HG02678 (cell line): ENCODE measurements at regions not wholly inside any gene's neighbourhood (a gene's known extent, or its start where the extent isn't known, plus 50 kb on each side); places are given as distances from the start of the nearest gene placed in this dataset.

ENCODE experiments used
- ATAC-seq: cut with Tn5 transposase; IDR thresholded peaks from one replicate; pipeline ENCODE4 v1.9.1; 2021; ENCODE audit warnings: mild to moderate bottlenecking, moderate library complexity; ENCODE audit not compliant: unreplicated experiment

DNA sequence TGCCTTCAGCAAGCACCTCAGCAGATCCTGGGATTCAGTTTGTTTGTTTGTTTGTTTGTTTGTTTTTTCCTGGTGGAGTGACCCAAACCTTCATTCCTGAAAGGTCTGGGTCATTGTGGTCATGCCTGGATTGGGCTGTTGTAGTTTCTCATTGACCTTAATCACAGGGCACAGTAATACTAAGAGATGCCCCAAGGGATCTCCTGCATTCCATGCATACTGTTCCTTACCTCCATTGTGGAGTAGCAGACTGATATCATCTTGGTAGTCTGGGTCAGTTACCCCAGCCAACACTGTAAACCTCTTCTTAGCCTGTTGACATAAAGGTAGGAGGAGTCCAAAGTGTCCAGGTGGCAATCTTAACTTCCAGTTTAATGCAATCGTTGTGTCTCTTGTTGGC lies 1466.7 kb upstream of the CDH9 start:
- ATAC-seq = no peak

DNA sequence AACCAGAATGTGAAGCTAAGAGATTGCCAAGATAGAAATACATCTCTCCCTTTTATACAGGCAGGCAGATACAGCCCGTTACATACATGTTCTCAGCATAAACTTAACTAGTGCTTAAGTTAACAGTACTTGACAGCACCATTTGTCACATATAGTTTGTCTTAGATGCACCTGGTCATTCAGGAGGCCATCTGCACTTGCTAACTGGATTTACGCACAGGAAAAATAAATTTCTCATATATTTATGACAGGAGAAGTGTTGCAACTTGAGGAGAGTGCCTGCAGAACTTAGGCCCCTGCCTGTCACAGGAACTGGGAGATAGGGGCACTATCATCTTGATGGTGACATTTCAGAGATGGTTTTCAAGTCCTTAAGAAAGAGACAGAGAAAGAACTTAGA lies 1462.1 kb upstream of the CDH9 start:
- no peak for ATAC-seq

DNA sequence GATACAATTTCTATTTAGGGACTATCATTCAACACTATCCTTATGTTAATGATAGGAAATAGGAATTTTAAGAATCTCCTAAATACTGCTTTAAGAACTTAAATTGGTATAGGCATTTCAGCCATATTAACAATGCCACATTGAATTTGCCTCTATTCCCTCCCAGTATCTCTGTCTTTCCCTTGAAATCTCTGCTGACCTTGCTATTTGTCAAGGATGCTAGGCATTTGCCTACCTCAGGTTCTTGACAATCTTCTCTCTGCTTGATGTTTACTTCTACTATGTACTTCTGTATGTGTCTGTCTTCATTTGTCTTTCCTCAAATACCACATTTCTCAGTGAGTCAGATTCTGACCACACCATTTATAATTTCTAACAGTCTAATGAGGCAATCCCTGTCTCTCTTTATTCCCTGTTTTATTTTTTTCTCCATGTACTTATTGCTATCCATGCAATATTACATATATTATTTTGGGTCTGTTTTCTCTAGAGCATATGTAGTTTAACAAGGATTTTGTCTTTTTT lies 1461.4 kb upstream of the CDH9 start:
- ATAC-seq = no peak

DNA sequence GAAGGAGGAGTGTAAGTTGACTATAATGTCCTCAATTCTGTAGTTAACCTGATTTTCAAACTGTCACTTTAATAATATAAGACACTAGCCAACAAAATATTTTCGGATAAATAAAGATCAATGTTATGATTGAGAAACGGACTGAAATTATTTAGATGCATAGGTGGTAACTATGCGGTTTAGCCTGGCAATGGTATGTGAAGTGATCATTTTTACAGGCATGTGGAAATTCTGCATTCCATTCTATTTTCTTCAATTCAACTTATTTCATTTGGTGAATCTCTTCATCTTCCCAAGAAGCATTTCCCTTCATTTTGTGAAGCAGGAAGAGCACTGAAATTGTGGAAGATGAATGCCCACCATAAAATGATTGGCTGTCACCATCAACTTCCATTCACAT lies 1457.5 kb upstream of the CDH9 start:
- no peak for ATAC-seq

DNA sequence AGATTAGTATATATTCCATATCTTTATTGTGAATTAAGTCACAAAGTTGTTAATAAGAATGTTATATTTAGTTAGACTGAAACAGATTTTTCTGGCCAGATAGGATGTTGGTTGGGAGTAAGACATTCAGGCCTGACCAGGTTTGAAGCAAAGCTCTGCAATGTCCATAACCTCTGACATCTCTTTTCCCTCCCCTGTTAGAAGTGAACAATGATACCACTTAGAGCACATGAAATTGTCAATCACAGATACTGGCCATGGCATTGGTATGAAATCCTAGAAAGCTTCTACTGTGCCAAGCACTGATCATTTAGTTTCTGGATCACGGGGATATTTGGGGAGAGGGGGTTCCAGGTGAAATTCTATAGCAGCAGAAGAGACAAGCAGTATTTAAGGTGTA lies 1455.1 kb upstream of the CDH9 start:
- no peak for ATAC-seq

DNA sequence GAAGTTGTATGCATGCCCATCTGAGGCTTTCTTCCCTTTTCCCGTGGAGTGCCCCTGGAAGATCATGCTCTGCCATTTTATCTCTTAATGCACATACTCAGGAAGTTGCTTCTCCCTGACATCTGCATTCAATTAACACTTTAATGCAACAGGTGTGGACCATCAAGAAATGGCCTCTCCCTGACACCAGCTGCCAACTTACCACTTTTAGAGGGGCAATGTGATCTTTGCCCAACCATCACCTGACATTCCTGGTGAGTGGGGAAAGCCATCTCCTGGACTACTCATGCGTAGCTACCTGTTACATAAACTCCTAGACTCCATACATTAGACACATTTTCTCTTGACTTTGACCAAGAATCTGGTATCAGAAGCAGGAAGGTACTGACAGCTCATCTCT lies 1450.4 kb upstream of the CDH9 start:
- no peak for ATAC-seq

DNA sequence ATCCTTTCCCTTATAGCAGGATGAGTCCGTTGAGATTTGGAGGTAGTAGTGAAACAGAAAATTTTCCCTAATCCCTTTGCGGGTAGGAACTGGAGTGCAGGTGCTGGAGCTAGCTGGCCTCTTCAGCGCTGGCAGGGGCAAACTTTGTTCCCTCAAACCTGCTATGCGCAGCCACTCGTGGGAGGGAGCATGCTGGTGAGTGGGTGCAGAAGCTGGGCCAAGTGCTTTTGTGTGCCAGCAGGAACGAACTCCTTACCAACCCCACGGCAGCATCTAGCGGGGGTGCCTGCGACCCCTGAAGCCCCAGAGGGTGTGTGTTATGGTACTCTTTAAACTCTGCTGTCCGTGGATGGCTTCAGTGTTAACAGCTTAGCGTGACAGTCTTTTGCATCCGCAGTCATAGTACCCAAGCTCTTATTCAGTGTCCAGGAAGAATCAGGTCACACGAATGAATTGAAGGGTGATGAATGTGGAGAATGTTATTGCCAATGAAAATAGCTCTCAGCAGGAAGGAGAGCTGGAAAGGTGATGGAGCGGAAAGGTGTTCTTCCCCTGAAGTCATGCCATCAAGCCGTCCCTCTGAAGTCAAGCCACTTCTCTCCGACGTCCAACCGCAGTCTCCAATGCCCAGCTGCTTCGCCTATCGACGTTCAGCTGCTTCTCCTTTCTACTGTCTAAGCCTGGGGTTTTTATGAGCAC lies 1445.1 kb upstream of the CDH9 start:
- no peak for ATAC-seq

DNA sequence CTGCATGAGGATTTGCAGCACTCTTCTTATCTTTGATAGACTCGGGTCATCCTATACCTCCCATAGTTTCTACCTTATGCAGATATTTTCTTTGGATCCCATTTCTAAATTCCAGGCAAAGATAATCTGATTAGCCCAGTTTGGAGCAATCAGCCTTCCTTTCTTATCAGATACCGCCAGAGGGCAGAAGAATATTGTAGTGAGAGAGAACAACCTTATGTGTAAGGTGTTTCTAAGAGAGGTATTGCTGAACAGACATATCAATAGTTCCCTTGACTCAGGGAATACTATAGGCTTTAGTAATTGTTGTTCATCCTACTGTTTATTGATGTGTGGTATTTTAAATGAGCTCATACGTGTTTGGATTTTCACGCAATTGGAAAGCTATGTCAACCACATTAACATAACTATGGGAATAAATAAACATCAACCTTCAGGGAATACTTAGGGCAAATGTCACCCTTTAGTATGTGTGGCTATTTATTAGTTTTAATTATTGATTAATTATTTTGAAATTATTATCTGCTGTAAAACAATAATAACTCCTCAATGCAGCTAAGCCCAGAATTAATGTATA lies 1435.2 kb upstream of the CDH9 start:
- ATAC-seq = no peak

DNA sequence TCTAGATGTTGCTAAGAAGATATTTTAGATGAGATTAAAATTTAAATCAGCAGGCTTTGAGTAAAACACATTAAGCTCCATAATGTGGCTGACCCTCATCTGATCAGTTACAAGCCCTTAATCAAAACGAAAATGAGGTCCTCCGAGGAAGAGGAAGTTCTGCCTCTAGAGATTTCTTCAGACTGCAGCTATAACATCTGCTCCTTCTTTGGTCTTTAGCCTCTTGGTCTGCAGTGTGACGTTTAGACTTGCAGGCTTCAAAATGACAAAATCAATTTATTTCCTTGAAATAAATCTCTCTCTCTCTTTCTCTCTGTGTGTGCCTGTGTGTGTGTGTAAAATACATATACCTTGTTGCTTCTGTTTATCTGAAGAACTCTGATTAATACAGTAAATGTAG lies 1429.8 kb upstream of the CDH9 start:
- ATAC-seq = no peak

DNA sequence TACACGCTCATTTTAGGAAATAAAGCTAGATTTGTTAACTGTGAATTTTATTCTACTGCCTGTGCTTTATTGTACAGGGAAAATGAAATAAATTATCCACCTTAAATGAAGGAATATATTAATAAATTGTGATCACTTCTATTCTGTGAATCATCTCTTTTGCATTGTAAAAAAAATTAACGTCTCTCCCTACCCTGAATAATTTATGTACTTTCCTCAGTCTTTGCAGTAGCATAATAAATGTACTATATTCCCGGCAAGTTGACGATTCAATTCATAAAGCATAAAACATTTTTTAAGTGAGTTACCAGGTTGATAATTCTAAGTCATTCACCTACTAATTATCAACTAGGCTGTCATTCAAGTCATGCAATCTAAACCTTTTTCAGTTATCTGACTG lies 1425.3 kb upstream of the CDH9 start:
- no peak for ATAC-seq

DNA sequence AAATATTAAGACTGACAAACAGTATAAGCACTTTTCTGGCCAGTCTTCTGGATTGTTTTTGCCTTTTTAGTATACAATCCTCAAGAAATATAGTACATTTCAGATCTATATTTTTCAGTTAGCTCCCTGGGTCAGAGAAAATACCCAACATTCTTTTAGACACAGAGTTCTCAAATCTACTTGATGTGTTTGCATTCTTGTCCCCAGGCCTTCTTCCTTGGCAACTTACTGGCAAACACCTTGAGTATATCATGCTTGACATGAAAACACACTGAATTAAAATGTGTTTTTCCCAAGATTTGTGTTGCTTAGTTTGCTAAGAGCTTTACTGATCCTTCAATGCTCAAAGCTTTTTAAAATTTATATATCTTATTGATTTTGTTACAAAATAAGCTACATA lies 1413.1 kb upstream of the CDH9 start:
- no peak for ATAC-seq

DNA sequence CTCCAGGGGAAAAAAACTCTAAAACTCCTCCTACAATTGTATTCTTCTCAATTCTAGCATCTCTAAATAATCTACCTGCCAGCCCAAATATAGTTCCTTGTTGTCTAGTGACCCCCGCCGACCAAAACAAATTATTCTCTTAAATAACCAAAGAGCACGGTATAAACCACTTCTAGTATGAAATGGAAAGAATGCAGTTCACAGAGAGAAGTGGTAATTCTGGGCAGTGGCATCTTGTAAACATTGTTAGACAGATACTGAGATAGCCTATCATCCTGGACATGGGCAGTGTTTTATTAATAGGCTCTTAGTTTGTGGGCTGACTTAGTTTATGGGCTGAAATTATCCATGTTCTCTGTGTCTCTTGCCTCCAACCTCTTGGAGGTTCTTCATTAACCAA lies 1412.6 kb upstream of the CDH9 start:
- no peak for ATAC-seq

DNA sequence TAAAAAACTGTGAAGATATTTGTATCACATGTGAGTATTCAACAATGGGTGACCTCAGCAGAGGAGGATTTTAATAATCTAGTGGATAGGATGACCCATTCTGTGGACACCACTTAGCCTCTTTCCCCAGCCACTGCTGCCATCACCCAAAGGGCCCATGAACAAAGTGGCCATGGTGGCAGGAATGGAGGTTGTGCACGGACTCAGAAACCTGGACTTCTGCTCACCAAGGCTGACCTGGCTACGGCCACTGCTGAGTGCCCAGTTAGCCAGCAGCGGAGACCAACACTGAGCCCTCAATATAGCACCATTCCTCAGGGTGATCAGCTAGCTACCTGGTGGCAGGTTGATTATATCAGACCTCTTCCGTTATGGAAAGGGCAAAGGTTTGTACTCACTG lies 1410.4 kb upstream of the CDH9 start:
- ATAC-seq = no peak

DNA sequence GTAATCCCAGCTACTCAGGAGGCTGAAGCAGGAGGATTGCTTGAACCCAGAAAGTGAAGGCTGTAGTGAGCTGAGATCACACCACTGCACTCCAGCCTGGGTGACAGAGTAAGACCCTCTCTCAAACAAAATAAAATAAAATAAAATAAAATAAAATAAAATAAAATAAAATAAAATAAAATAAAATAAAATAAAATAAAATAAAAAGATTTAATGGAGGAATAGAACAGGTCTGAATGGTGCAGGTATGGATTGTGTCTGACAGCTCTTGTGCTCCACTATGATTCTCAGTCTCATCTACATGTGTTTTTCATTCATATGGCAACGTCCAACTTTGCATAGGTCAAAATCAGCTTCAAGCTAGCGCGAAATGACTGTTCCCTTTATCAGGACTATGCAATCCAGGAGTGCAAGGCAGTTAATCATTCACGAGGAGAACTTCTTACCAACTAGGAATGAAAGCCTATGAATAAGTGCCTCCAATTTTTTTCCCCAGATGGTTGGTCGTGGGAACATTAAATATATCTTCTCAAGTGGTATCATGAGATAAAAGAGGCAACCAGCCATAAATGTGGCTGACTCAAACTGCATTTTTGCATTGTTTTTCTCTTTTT lies 1392.3 kb upstream of the CDH9 start:
- no peak for ATAC-seq

DNA sequence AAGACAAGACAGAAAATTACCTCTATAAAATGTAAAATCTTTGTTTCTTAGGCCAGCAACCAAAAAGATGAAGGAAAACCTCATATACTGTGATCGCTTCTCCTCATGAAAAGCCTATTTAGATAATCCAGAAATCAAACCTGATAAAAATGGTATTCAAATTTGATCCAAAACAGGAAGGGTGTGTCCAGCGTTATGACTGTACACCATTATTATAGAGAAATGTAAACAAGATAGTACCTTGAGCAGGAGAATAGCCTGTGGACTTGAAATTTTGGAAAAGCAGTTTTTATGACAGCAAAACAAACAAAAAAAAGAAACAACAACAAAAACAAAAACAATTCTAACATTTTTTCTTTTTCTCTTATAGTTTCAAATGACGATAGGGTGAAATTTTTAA lies 1382.8 kb upstream of the CDH9 start:
- ATAC-seq = no peak

DNA sequence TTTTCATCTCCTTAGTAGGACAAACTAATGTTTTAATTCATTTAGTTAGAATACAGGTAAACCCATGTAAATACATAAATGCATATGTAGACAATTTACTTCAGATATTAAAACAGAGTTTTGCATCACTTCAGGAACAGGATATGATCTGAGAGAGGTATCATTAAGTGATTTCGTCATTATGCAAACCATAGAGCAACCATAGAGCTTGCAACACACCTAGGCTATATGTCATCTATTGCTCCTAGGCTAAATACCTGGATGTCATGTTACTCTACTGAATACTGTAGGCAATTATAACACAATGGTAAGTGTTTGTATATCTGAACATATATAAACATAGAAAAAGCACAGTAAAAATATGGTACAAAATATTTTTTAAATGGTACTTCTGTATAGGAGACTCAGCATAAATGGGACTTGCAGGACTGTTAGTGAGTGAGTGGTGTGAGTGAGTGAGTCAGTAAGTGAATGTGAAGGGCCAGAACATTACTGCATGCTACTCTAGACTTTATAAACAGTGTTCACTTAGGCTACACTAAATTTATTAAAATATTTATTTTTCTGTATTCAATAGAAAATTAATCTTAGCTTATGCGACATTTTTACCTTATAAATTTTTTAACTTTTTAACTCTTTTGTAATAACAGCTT lies 1377.5 kb upstream of the CDH9 start:
- no peak for ATAC-seq

DNA sequence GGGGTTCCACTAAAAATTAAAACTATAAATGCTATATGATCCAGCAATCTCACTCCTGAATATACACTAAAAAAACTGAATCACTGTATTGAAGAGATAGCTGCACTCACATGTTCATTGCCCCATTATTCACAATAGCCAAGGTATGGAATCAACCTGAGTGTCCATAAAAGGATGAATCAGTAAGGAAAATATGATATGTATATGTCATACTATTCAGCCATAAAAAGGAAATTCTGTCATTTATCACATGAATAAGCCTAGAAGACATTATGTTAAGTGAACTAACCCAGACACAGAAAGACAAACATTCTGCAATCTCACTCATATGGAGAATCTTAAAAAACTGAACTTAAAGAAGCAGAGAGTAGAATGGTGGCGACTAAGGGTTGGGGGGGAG lies 1376.2 kb upstream of the CDH9 start:
- no peak for ATAC-seq

DNA sequence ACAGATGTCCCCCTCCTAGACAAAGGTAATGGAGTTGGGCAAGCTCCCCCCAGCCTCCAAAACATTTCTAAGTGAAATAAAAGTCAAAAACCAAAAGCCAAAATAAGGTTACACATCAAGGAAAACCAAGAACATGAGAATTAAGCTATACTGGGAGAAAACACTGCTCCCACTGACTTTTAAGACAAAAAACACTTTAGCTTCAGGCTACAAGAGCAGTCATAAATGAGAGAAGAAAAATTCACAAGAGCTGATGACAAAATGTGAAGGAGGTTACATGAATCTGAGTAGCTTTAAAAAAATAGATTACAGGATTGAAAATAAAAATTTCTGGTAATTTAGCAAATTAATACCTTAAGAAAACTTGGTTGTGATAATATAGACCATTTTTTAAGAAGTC lies 1370.3 kb upstream of the CDH9 start:
- ATAC-seq = no peak

DNA sequence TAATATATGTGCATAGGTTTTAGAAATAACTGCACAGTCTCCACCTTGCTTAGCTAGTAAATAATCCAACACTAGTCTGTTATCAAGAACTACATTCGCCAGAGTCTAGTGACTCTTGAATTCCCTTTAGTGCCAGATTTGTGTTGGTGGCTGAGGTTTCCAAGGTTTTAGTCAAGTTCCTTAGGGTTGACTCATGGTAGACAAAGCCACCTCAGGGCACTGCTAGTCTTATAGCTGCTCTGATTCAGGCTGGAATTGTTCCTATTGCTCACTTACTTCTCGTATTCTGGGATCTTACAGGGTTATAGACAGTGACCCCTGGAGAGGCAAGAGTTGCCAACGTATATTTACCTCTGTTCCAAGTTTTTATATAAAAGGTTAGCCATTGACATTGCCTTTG lies 1369.8 kb upstream of the CDH9 start:
- ATAC-seq = no peak

DNA sequence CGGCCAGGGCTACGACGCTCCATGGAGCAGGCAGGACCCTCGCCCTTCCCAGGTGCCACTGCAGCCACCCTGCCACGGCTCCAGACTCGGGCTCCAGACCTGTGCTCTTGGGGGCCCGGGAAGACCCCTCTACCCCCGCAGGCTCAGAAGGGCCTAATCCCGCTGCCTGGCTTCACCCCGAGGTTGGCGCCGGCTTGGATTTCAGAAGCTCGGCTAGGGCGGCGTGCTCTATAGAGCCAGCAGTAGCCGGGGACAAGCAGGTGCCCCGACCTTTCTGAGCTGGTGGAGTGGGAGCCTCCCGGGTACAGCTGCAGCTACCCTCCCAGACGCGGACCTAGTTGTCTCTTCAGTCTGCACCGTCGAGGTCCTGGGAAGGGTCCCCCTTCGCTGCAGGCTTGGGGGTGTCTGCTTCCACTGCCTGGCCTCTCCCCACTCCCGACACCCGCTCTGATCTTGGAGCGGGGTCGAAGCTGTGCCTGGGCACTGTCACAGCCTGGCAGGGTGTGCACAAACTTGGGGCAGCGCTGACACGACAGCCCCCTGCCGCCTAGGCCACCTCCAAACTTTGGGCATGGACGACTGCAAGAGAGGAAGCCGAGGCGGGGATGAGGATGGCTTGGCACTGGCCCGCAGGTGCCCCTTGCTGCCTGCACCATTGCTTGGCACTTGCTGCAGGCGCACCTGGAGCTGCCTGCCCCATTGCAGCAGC lies 1366.1 kb upstream of the CDH9 start:
- no peak for ATAC-seq

DNA sequence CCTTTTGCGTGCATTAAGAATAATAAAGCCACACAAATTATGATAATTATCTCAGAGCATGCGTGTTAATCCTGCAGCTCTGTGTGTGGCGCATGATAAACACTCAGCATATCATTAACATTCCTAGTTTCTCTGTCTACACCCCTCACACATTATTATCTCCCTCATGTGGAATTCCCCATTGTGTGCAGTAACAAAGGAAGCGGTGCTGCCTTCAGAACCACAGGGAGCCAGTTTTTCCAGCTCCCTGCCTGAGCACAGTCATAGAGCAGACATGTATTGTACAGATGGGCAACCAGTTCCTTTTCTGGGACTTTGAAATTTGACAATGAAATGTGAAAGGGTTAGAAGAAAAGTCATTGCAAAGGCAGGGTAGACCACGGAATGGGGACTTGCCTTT lies 1365.5 kb upstream of the CDH9 start:
- ATAC-seq = no peak
